OCI-M2 (cell line): ENCODE measurements at regions not wholly inside any gene's neighbourhood (a gene's known extent, or its start where the extent isn't known, plus 50 kb on each side); places are given as distances from the start of the nearest gene placed in this dataset.

Experiments used
- DNase-seq: peaks from one replicate; lab custom pipeline; 2025; ENCODE audit not compliant: unreplicated experiment; lab: John Stamatoyannopoulos, UW

DNA sequence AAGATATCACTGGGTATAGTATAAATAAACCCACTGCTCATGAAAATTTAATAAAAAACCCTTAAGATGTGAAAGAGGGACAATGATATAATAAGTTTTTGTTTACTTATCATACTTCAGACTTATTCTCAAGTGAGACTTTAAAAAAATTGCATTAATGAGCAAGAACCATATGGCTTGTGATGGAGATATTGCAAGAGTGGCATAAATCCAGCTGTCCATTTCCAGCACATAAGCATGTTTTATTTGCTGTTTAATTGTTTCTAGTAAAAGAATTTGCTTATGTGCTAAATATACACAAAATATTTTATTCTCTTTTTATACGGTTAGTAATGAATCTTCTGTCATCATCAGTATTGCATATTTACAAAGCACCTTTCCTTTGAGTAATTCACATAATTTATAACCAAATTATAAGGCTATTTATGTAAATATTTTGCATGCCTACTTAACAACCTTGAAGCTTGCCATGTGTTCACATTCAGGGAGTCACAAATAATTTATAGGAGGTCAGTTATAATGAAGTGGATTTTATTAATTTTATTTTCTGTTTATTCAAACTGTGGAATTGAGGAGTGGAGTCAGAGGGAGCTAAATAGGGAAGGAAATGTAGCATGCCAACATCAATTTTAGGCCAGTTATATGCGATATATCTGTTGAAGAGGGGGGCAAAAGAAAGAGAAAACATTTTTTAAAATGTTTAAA lies 318.5 kb upstream of the CWC22 start:
- DNase-seq = no peak

DNA sequence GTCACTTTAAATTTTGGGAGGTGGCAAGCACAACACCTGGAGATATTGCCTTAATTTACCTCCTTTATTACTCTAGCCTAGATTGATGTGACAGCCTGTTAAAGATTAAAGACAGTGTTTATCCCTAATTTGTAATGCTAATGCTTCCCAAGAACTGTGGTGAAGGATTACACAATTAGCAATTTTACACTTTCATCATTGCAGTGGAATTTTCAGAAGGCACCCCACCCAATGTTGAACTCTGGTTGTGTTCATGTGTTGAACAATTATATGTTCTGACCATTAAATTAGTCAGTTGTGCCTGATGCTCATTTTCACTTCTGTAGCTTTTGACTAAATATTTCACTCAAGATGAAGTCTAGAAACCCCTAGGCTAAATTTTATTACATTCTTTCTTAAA lies 317.1 kb upstream of the CWC22 start:
- no peak for DNase-seq

DNA sequence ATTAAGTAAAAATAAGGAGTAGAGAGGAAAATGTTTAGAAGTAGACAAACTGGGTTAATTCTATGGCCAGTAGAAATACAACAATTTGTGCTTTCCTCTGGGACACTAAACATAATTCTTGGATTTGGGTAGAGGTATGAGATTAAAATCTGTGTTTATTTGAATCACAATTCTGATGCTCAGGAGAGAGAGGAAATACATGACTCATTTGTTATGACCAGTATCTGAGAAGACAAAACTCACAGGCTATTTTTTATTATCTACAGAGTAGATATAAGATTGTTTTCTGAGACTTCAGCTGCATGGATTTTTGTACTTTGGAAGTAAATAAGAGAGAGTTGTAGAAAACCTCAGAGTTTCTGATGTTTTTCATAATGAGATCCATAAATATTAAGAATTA lies 315.7 kb upstream of the CWC22 start:
- no peak for DNase-seq

DNA sequence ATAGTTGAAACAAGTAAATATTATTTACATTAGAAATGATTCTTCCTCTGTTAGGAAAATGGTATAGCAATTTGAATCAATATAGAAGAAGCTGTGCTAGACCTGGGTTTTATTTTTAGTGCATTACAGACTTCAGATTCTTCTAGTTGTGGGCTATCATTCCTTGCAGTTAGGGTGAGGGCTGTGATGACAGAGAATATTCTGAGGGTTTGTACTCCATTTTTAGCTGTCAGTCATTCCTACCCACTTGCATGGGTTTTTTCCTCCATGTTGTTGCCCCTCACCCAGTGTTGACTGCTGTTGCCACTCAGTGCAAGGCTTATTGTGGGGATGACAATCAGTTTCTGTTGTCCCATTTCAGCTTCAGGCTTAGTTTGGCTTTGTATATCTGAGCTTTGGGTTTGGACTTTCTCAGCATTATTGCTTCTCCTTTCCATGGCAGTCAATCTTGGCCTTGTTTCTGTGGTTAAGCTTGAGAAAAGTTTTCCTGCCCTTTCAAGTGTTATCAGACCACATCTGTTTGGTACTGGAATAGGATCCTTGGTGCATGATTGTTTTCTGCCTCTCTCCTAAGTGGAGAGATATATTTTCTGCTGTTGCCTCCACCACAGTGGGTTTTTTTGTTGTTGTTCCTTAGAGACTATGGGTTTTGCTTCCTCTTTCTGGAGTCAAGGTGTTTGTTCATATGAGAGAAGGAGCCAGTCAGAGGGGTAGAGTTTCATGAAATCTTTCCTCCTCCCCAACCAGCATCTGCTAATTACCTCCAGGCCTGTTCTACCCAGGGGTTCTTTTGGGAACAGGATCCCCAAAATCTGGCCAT lies 312.7 kb upstream of the CWC22 start:
- DNase-seq = no peak

DNA sequence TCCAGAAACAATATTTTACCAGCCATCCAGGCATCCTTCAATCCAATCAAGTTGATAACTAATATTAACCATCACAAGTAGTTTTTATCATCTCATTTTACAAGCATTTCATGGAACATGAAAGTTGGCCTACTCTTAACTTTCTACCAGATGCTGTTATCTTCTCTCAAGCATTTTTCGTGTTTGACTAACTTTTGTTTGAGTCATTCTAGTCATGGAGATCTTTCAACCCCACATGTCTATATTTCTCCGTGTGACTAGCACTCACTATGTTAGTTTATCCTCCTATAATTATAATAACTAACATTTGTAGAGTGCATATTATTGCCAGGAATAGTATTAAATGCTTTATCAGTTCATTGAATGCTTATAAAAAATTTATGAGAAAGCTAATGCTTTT lies 307.0 kb upstream of the CWC22 start:
- DNase-seq = no peak

DNA sequence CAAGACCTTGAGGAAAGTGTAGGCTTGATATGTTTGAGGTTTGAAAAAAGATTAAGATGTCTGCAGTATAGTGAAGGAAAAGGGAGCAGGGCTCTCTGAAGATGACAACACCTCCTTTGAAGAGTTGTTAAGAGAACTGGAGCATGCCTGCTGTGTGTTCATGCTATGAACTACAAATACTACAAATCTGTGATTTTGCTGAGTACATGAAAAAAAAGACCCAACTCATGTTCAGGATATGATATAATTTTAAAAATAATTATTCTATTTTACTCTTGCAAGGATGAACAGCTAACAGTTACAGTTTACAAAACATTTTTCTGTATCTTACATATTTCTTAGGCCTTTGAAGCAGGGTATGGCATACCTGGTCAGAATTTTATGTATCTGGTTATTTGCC lies 305.4 kb upstream of the CWC22 start:
- no peak for DNase-seq

DNA sequence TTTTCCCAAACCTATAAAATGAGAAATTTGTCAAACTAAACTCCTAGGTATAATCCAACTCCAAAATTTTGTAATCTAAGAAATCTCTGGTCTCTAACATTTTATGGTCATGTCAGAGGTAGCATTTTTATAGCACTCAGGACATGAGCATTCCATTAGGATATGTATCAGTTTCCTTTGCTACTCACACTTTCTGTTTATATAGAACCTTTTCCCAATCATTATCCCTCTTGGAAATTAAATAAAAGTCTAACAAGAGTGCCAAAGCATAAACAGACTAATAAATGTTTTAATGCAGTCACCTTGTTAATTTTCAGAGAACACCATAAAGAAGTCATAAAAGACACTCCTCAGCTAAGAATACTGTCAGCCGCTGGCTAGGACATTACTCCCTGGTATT lies 300.0 kb upstream of the CWC22 start:
- DNase-seq = no peak

DNA sequence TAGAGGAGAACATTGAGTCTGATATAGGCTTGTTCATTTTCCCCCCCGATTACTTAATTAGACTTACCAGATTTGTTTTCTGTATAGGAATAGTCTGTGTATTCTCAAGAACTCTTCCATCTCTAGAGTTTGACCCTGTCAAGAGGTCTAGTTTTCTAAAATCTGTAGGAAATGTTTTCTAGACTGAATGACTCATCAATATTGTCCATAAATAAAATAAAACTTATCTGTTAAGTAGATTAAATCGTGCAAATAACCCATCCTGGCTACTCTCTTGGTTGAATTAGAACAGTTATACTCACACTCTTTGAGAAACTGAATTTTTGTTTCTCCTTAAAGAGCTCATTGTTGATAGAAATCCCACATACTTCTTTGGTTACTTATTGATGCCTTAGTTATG lies 299.2 kb upstream of the CWC22 start:
- DNase-seq = no peak

DNA sequence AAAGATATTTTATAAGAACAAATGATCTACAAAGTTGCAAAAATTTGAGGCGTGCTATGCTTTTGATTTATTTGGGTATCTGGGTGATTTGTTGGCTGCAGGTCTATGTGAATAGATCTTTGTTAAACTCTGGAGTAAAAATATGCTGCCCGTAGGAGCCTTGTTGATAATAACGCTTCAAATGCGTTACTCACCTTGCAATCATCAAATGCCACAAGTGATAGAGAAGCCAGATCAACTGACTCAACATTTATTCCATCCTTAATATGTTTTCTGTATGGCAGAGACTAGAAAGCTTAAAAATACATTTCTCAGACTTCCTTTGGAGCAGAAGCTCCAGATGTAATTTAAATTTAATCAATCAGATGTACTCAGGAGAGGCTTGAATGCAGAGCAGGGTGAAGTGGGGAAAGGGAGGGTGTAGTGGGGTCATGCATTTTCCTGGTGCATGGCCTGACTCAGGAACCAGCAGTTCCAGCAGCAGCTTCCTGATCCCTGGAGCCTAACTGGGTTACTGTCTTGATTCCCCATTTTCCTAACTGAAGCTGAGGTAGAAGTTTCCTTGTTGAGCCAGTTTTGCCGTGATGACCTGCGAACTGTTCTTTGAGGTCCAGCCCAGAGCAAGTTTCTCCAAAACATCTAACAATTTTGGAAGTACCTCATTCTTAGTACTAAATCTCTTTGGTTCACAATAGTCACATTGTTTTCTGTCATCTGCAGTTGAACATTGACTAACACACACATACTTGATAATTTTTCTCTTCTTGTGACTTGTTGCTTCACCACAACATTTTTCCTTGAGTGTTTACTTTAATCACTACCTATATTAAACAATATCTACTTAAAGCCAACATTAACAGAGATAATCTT lies 284.7 kb upstream of the CWC22 start:
- DNase-seq = no peak

DNA sequence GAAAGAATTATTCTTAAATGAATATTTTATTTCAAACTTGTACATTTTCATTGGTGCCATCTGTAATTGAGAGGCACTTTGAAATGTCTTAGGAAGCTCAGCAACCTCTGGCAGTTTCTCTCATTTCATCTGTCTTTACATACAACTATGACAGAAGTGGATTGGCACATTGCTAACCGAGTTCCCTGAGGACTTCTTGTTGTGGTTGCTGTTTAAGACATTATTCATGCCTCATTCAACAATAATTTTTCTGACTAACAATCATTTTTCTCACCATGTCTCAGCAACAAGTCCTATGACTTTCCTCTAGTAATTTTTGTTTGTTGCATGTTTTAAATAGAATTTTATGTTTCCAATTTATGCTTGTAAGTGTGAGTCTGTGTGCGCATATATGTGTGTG lies 284.0 kb upstream of the CWC22 start:
- no peak for DNase-seq

DNA sequence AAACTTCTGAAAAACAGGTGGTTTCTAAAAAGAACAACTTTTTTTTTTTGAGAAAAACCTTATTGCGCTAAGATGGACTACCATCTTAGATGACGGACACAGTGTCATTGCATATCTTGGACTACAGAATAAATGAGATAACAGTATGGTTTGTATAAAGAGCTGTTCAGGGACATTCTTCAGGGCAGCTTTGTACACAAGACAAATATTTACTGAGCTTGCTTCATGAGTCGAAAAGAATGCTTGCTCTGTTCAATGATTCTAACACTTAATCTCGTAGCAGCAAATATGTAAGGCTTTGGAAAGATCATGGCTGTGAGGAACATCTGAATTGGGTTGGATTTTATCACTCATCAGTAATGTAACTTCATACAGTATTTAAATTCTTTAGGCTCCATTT lies 282.5 kb upstream of the CWC22 start:
- DNase-seq = no peak

DNA sequence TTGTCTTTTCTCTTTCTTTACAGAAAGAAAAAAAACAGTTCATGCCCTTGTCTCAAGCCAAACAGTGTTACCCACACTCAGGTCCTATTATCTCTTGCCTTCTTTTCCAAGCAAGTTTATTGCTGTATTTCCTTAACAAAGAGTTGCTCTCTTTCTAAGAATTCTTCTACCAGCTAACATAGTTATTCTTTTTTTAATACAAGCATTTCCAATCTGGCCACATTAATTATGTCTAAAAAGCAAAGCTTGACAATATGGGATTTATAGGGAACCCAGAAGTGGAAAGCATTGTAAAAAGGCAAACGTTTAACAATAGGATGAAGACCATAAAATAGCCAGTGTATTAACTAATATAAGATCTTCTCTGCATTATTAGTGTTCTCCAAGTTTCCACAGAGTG lies 272.5 kb upstream of the CWC22 start:
- no peak for DNase-seq

DNA sequence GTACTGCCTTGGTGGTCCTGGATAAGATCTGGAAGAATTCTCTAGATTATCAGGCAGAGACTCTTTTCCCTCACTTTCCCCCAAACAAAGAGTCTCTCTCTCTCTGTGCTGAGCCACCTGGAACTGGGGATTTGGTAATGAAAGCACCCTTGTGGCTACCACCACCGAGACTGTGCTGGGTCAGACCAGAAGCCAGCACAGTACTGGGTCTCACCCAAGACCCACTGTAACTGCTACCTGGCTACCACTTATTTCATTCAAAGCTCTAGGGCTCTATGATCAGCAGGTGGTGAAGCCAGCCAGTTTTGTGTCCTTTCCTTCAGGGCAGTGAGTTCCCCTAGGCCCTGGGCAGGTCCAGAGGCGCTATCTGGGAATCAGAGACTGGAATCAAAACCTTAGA lies 269.6 kb upstream of the CWC22 start:
- DNase-seq = no peak

DNA sequence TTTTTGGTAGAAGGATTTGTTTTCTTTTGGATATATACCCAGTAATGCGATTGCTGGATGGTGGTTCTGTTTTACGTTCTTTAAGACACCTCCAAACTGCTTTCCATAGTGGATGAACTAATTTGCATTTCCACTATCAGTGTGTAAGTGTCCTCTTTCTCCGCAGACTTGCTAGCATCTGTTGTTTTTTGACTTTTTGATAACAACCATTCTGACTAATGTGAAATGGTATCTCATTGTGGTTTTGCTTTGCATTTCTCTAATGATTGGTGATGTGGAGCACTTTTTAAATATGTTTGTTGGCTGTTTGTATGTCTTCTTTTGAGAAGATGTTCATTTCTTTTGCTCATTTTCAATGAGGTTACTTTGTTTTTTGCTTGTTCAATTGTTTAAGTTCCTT lies 260.9 kb upstream of the CWC22 start:
- no peak for DNase-seq

DNA sequence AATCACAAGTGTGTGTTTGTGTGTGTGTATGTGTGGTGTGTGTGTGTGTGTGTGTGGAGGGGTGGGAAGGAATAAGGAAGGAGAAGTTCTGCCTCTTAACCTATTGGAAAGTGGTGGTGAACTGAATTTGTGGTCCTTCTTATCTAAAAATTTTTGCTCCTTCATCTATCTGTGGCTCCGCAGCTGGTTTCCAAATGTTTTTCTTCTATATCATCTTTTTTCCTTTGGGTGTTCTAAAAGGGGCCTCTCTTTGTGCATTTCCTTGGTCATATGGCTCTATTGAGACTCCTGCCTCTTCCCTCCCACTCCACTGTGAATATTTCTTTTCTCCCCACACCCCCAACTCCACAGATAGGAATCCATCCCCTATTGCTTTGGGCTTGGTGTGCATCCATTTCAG lies 254.9 kb upstream of the CWC22 start:
- DNase-seq = no peak

DNA sequence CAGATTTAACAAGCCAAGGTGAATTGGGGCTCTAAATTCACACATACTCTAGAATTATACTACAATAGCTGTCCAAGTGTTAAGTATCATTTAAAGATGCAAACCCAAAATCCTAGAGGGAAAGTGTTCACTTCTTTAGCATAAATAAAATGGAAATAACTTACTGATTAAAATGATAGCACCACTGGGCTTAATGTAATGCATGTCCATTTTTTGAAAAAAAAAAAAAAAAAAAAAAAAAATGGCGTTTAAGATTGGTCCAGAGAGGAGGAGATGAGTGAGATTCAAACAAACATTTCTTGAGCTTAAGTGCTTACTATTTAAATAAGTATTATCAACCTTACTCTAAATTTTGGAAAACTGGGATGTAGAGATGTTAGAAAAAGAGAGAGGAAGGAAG lies 251.5 kb upstream of the CWC22 start:
- no peak for DNase-seq

DNA sequence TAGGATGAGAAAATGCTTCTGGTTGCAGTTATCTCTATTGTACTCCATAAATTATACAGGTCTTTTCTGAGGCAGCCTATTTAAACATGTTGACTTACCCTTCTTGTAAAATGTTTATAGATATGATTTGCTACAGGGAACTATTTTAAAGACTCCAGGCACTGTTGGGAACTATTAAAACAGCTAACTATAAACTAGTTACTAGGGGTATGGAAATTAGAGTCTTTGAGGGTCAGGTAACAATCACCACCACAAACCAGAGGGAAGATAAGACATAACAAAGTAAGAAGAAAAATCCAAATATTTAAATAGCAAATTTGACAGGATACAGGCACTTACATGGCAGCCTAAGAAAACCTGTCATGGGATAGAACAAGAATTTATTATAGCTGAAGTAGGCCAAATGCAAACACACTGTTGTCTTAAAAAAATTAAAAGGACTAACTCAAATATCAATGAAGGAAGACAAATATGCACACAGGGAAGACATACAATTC lies 251.0 kb upstream of the CWC22 start:
- no peak for DNase-seq

DNA sequence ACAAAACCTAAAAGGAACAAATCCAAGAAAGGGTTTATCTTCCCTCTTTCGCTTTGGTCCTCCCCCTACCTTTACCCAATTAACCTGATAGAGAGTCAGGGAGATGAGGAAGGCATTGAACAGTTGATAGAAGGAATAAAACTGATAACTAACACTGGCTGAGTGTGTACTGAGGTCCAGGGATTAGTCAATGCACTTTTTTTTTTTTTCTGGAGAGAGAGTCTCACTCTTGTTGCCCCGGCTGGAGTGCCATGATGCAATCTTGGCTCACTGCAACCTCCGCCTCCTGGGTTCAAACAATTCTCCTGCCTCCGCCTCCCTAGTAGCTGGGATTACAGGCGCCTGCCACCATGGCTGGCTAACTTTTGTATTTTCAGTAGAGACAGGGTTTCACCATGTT lies 250.2 kb upstream of the CWC22 start:
- no peak for DNase-seq

DNA sequence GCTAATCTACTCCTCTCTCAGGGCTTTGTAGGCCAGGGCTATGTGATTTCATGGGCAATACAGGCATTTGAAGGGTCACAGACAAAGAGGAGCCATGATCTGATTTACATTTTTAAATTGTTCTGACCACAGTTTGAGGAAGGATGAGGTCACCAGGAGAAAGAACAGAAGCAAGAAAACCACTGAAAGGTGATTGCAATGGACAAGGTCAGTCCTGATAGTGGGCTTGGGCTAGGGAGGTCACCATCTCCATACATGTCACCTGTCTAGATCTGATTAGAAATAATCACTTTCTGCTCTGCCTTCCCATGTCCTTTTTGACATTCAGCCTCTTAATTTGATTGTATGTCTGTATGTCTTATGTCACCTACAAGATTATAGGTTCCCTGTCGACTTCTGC lies 248.9 kb upstream of the CWC22 start:
- no peak for DNase-seq

DNA sequence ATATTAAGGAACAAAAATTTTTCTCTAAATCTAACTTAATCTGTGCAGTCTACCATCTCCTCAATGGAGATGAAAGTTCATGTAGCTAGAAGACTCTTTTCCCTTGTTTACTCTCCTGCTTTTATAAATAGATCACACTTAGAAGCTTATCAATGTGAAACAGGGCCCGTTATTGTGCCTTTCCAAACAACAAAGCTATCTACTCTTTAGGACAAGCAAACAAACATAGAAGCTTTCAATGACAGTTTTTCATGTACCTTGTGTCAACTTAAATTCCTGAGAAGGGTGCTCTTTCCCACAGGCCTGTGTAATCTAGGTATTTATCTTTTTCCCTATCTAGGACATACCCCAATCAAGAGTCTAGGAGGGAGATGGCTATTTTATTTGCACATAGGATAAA lies 247.8 kb upstream of the CWC22 start:
- no peak for DNase-seq

DNA sequence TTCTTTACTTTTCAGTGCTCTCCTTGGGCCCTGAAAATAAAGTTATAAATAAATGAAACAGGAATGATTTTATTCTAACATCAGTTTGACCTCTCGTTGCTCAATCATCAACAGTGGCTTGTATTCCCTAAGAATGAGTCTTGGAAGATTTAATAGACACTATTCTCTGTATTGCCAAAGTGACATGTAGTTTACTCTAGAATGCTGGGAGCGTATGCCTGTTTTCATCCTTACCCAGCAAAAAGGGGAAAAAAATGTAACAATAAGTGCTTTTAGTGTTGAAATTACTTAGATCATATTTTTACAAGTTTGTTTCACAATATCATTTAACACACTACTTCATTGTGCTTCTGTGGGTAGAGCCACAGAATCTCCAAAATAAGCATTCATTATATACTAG lies 240.6 kb upstream of the CWC22 start:
- no peak for DNase-seq

DNA sequence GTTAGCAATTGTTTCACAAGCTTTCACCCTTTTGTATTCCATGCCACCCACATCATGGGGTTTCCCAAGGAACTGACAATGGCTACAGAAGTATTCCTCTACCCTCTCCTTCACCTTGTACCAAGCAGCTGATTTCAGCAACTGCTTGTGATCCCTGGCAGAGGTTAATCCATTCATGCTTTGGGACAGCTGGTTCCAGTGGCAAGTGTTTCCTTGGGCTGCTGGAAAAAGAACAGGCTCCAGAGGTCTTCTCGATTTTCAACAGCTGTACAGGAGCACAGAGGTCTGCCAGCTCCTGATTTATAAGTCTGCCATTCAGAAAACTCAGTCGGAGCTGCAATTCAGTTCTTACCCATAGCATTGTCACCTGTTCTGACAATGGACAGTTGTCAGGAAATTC lies 239.2 kb upstream of the CWC22 start:
- no peak for DNase-seq
